Large intestine (tissue), 3 donors: ENCODE measurements at regions not wholly inside any gene's neighbourhood (a gene's known extent, or its start where the extent isn't known, plus 50 kb on each side); places are given as distances from the start of the nearest gene placed in this dataset.
"Not testable (repeated sequence)": the region's sequence is repeated elsewhere in the genome, so short reads cannot be mapped to it uniquely, and the experiment has no call there.

Experiments
- DNase-seq, 2 donors: peaks; one replicate each; pipeline versions ENCODE4 v3.0.0 to v3.0.0-alpha.2; 2013
- H3K27ac ChIP-seq: one replicate; pipeline ENCODE4 v1.5.1; 2013; ENCODE audit warnings: low read length
- H3K27me3 ChIP-seq: 2 replicates; pipeline ENCODE4 v1.6.1; 2013; ENCODE audit warnings: low read length; ENCODE audit not compliant: control insufficient read depth, insufficient read depth
- H3K36me3 ChIP-seq: 2 replicates; pipeline ENCODE4 v1.6.1; 2013; ENCODE audit warnings: low read length; ENCODE audit not compliant: control insufficient read depth, insufficient read depth
- H3K4me1 ChIP-seq: one replicate; pipeline ENCODE4 v1.6.1; 2013; ENCODE audit warnings: low read length; ENCODE audit not compliant: control insufficient read depth, insufficient read depth
- H3K4me3 ChIP-seq: one replicate; pipeline ENCODE4 v1.5.1; 2013; ENCODE audit warnings: low read length
- H3K9me3 ChIP-seq: one replicate; pipeline ENCODE4 v1.6.1; 2013; ENCODE audit warnings: mild to moderate bottlenecking, low read depth, low read length, moderate library complexity; ENCODE audit not compliant: control insufficient read depth
- WGBS: methylation state at CpG from one replicate; pipeline ENCODE4 v1.1.5; 2013; ENCODE audit warnings: low lambda C conversion rate; ENCODE audit not compliant: insufficient coverage; 5-methylcytosine and 5-hydroxymethylcytosine counted together

DNA sequence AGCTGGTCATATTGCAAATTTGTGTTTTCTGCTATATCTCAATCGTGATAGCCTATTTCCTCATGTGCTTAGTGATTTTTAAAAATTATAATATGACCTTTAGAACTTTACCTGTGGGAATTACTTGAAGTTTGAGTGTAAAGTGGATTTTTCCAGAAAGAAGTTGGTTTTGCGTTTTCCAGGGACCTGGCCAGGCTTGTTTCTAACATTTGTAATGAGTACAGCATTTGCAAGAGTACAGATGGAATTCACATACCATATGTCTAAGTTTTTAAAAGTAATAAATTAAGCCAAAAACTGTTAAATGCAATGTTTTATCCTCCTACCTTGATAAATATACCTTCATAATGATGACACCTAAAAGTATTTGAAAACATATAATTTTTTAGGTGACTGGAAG is 443.2 kb downstream of the REEP3 start:
- H3K4me3 ChIP-seq: no peak overlapping the region
- 50% methylated on average over 1 of the region's 2 CpGs for WGBS
- no peak overlapping the region for H3K27ac ChIP-seq
- no peak for DNase-seq
- no peaks in the 10 kb centered on the region for H3K9me3 ChIP-seq
- H3K27me3 ChIP-seq: no peaks in the 10 kb centered on the region
- H3K36me3 ChIP-seq: no peaks in the 10 kb centered on the region
- H3K4me1 ChIP-seq: no peaks in the 10 kb centered on the region

DNA sequence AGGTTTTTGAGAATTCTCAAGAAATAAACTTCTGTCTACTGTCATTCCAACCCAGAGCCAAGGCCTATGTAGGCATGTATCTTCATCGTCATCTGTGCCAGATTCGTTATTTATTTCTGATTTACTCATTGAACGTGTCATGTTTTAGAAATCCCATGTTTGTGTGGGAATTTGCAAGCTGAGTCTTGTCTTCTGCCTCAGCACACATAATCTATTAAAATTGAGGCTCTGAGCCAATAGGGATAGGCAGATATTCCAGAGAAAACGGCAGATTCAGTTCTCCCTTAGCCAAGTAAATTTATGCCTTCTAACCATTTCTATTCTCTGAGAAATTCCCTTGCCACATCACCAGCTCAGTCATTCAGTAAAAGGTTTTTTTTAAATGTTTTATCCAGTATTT is 444.6 kb downstream of the REEP3 start:
- Histone ChIP-seq H3K4me3 (no peak overlapping the region), H3K9me3 (no peaks in the 10 kb centered on the region), H3K27ac (no peak overlapping the region), H3K36me3 (no peaks in the 10 kb centered on the region), H3K4me1 (no peaks in the 10 kb centered on the region), H3K27me3 (no peaks in the 10 kb centered on the region)
- 86% methylated on average over 1 of the region's 4 CpGs for WGBS
- DNase-seq: no peak

- DNase-seq: no peak
- H3K27me3 ChIP-seq: no peaks in the 10 kb centered on the region
- H3K4me1 ChIP-seq: no peaks in the 10 kb centered on the region
- H3K4me3 ChIP-seq: no peak overlapping the region
- no peak overlapping the region for H3K27ac ChIP-seq
- no peaks in the 10 kb centered on the region for H3K36me3 ChIP-seq
- WGBS: no CpG with 5 or more reads among the region's 51 CpGs
- no peaks in the 10 kb centered on the region for H3K9me3 ChIP-seq
These were observed 452.0 kb downstream of the REEP3 start for GRCh38 chr10:63972949-63973827.

GRCh38 chr10:63976538-63976937 is 455.3 kb downstream of the REEP3 start:
- H3K9me3 ChIP-seq: no peaks in the 10 kb centered on the region
- H3K27me3 ChIP-seq: no peaks in the 10 kb centered on the region
- H3K27ac ChIP-seq: no peak overlapping the region
- no peaks in the 10 kb centered on the region for H3K4me1 ChIP-seq
- no CpG with 5 or more reads among the region's 5 CpGs for WGBS
- H3K36me3 ChIP-seq: no peaks in the 10 kb centered on the region
- no peak overlapping the region for H3K4me3 ChIP-seq
- DNase-seq: peak; percentile 16 to 20

GRCh38 chr10:63977329-63977923 is 456.2 kb downstream of the REEP3 start:
- DNase-seq: no peak
- no peak overlapping the region for H3K4me3 ChIP-seq
- no peak overlapping the region for H3K27ac ChIP-seq
- no peaks in the 10 kb centered on the region for H3K9me3 ChIP-seq
- no peaks in the 10 kb centered on the region for H3K27me3 ChIP-seq
- no peaks in the 10 kb centered on the region for H3K4me1 ChIP-seq
- WGBS: no CpG with 5 or more reads among the region's 1 CpG
- no peaks in the 10 kb centered on the region for H3K36me3 ChIP-seq

DNA sequence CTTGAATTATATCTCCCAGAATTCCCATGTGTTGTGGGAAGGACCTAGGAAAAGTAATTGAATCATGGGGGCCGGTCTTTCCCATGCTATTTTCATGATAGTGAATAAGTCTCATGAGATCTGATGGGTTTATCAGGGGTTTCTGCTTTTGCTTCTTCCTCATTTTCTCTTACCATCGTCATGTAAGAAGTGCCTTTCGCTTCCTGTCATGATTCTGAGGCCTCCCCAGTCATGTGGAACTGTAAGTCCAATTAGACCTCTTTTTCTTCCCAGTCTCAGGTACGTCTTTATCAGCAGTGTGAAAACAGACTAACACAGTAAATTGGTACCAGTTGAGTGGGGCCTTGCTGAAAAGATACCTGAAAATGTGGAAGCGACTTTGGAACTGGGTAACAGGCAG is 459.7 kb downstream of the REEP3 start:
- DNase-seq, H3K27me3 ChIP-seq, H3K36me3 ChIP-seq, H3K9me3 ChIP-seq, H3K4me1 ChIP-seq, H3K4me3 ChIP-seq, H3K27ac ChIP-seq: not testable (repeated sequence)
- WGBS: 50% methylated on average over 2 of the region's 5 CpGs

GRCh38 chr10:63984061-63984460 is 462.9 kb downstream of the REEP3 start:
- not testable (repeated sequence) for DNase-seq, H3K4me1 ChIP-seq, H3K36me3 ChIP-seq, H3K9me3 ChIP-seq, H3K27ac ChIP-seq, H3K27me3 ChIP-seq, H3K4me3 ChIP-seq
- 100% methylated on average over 1 of the region's 2 CpGs for WGBS

GRCh38 chr10:63986536-63986935 is 465.3 kb downstream of the REEP3 start:
- Histone ChIP-seq H3K27me3 (no peaks in the 10 kb centered on the region), H3K4me1 (no peaks in the 10 kb centered on the region), H3K4me3 (no peak overlapping the region), H3K27ac (no peak overlapping the region), H3K9me3 (no peaks in the 10 kb centered on the region), H3K36me3 (no peaks in the 10 kb centered on the region)
- WGBS: 100% methylated on average over 2 of the region's 3 CpGs
- DNase-seq: no peak

DNA sequence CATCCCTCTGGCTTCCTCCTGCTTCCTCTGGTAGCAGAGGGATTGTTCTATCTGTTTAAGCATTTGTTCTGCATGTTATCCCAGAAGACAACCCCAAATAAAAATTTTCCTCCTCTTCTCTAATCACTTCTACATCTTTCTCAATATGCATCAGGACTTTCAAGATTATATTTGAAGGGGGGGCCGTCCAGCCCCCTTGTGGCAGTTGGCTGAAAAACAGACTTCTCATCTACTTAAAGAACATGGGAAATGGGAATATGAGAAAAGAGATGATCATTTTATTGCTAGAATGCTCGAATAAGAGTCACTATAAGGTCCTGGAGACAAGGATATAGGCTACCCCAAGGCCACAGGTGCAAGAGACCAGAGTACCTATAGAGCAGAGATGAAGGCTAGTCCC is 466.0 kb downstream of the REEP3 start:
- WGBS: no CpG with 5 or more reads among the region's 2 CpGs
- no peaks in the 10 kb centered on the region for H3K27me3 ChIP-seq

GRCh38 chr10:63994371-63994770 is 473.2 kb downstream of the REEP3 start:
- Histone ChIP-seq H3K9me3 (no peaks in the 10 kb centered on the region), H3K36me3 (no peaks in the 10 kb centered on the region), H3K27ac (no peak overlapping the region), H3K27me3 (no peaks in the 10 kb centered on the region), H3K4me1 (no peaks in the 10 kb centered on the region), H3K4me3 (no peak overlapping the region)
- no CpG with 5 or more reads among the region's 7 CpGs for WGBS
- DNase-seq: no peak

More for the DNA sequence above, 466.0 kb downstream of the REEP3 start:
- H3K9me3 ChIP-seq: no peaks in the 10 kb centered on the region
- H3K4me3 ChIP-seq: no peak overlapping the region
- no peaks in the 10 kb centered on the region for H3K36me3 ChIP-seq
- DNase-seq: no peak
- no peak overlapping the region for H3K27ac ChIP-seq
- no peaks in the 10 kb centered on the region for H3K4me1 ChIP-seq

DNA sequence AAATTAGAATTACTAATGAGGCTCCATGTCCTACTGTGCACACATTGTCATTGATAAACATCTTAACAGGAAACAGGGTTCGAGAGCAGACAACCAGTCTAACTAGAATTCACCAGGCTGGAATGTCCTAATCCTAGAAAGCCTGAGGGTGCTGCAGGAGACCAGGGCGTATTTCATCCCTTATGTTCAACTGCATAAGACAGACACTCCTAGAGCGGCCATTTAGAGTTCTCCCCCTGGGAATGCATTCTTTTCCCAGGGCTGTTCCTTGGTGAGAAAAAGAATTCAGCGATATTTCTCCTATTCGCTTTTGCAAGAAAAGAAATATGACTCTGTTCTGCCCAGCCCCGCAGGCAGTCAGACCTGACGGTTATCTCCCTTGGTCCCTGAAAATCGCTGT is 486.0 kb downstream of the REEP3 start:
- Histone ChIP-seq H3K27me3 (no peaks in the 10 kb centered on the region), H3K4me1 (no peaks in the 10 kb centered on the region), H3K27ac (no peak overlapping the region), H3K9me3 (no peaks in the 10 kb centered on the region), H3K36me3 (no peaks in the 10 kb centered on the region), H3K4me3 (no peak overlapping the region)
- DNase-seq: no peak
- 90% methylated on average over 3 of the region's 8 CpGs for WGBS
